GM21526 (cell line): ENCODE measurements at regions not wholly inside any gene's neighbourhood (a gene's known extent, or its start where the extent isn't known, plus 50 kb on each side); places are given as distances from the start of the nearest gene placed in this dataset.
"Not testable (repeated sequence)": the region's sequence is repeated elsewhere in the genome, so short reads cannot be mapped to it uniquely, and the experiment has no call there.

Experiments used
- ATAC-seq: cut with Tn5 transposase; IDR thresholded peaks from one replicate; pipeline ENCODE4 v1.9.1; 2021; ENCODE audit warnings: moderate library complexity; ENCODE audit not compliant: unreplicated experiment, low FRiP score

DNA sequence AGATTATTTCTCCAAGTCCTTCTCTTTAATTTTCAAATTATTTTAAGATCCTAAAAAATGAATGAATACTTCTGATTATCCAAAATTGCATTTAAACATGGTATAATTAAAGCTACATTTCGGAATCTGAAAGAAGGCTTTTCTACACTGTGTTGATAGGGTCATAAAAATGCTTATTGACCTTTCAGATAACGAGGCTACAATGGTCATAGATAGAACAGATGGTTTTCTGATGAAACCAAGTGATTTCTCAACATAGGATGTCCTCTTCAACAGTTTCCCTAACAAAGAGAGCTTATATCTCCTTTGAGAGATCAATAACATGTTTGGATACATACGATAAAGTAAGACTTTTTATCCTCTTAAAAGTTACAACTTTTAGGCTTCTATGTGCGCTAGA lies 201.1 kb downstream of the PTH2R start:
- no peak for ATAC-seq

GRCh38 chr2:208608122-208608835 lies 201.7 kb downstream of the PTH2R start:
- ATAC-seq: no peak

- ATAC-seq: no peak
Observed at GRCh38 chr2:208609166-208609804, 202.7 kb downstream of the PTH2R start.

GRCh38 chr2:208615675-208616074 lies 209.1 kb downstream of the PTH2R start:
- ATAC-seq: not testable (repeated sequence)

- no peak for ATAC-seq
Observed at GRCh38 chr2:208618220-208618619, 211.6 kb downstream of the PTH2R start.

DNA sequence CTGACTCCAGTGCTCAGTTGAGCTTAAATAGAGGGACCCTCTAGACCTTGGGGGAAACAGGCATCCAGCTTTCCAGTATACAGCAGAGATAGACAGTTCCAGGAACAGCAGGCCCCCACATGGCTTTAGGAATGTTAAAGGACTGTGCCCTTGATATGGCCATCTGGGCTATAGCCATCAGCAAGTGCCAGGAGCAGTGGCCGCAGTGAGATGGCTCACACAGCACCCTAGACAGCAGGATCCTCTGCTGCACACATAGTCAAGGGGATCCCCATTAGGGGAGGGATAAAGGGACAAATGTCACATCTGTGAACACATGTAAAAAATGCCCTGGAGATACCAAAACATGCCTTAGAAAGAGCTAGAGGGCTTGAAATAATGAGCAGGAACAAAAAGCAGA lies 213.4 kb downstream of the PTH2R start:
- no peak for ATAC-seq

GRCh38 chr2:208620487-208620978 lies 213.9 kb downstream of the PTH2R start:
- no peak for ATAC-seq

GRCh38 chr2:208627110-208627884 lies 220.7 kb downstream of the PTH2R start:
- no peak for ATAC-seq

DNA sequence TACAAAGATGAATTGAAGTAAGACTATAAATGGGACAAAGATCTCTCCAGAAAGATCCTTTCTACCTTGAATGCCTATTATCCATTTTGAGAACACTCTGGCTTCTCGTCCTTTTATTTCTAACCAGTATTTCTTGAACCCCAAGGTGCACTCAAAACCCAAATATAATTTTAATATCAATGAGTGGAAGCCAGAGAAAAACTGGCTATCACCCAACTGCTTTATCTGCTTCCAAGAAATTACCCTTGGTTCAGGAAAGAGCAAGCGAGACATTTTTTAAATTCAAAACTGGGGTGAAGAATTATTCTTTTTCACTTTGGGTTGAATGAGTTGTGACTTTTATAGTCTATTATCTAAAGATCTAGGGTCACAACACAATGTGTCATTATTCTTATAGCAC lies 221.3 kb downstream of the PTH2R start:
- no peak for ATAC-seq

DNA sequence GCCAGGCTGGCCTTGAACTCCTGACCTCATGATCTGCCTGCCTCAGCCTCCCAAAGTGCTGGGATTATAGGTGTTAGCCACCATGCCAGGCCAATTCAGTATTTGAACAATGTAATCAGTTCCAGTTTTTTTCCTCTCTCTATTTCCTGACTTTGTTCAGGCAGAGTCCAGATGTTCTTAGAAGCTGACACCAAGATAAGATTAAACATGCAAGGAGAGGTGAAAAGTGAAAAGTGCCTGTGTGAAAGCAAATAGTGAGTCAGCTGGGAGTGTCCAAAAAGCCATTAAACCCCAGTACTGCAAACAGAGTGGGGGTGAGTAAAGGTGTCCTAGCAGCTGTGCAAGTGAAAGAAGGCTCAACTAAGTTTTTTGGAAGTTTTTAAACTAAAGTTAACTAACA lies 231.5 kb downstream of the PTH2R start:
- ATAC-seq: no peak

GRCh38 chr2:208642125-208642779 lies 235.7 kb downstream of the PTH2R start:
- no peak for ATAC-seq

DNA sequence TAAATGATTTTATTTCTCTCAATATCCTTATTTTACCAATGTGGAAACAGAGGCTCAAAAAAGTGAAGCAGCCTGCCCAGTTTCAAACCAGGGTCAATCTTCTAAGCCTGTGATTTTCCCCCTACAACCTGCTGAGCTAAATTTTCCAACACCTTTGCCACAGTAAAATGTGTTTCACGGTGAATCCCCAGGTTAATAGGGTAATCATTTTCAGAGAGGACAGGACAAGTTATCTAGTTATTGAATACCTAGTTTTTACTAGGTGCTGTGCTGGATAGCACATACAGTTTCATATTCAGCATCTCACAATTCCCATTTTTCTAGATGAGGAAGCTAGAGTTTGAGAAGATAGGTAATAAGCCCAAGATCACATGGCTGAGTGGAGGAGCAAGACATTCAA lies 236.6 kb downstream of the PTH2R start:
- ATAC-seq: no peak

DNA sequence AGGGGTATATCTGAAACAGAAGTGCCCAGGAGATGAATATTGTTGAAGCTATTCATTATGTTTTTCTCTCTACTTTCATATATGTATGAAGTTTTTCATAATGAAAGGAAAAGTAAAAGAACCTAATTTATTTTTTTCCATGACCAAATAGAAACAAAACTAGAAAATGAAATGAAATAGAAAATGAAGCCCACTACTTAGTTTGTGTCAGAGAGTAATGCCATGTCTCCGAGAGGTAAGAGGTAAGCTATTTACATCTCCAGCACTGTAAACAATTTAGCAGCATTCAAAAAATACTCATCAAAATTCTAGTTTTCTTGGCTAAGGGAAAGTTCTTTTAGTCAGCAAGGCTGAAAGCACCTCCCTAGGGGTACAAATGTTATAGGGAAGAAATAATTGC lies 238.6 kb downstream of the PTH2R start:
- no peak for ATAC-seq

- no peak for ATAC-seq
Observed at GRCh38 chr2:208648368-208648767, 241.8 kb downstream of the PTH2R start.

- no peak for ATAC-seq
Observed at GRCh38 chr2:208653383-208653782, 246.8 kb downstream of the PTH2R start.

DNA sequence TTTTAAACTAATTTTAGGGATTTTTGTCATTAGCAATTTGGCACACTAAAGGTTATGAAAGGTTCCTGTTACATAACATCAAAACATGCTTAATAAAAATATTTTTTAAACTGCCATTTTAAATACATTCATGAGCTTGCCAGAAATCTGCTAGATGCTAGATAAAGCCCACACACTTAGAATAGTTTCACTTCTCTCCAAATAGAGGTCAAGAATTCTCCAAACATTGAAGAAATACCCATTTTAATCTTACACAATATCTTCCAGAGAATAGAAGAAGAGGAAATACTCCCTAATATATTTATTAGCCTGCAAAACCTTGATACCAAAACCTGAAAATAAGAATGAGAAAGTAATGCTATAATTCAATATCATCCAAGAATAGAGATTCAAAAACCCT lies 247.5 kb downstream of the PTH2R start:
- no peak for ATAC-seq

- ATAC-seq: no peak
Observed at GRCh38 chr2:208657468-208657867, 250.9 kb downstream of the PTH2R start.

GRCh38 chr2:208669394-208669793 lies 262.8 kb downstream of the PTH2R start:
- ATAC-seq: no peak

DNA sequence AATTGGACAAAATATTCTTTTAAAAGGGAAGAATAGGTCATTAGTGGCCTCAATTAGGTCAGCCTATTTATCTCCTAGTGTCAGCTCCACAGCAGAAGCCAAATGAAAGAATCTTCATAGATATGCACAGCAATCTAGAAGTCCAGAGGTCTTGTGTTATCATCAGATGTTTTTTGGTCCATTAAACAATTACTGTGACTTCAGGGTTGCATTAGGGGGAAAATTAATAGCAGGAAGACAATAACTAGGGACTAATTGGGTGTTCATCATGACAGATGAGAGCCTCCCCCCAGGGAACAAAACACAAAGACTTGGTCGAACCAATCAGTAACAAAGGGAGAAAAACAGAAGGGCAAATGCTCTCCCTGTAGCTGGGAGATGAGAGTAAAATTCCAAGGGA lies 264.7 kb downstream of the PTH2R start:
- no peak for ATAC-seq

DNA sequence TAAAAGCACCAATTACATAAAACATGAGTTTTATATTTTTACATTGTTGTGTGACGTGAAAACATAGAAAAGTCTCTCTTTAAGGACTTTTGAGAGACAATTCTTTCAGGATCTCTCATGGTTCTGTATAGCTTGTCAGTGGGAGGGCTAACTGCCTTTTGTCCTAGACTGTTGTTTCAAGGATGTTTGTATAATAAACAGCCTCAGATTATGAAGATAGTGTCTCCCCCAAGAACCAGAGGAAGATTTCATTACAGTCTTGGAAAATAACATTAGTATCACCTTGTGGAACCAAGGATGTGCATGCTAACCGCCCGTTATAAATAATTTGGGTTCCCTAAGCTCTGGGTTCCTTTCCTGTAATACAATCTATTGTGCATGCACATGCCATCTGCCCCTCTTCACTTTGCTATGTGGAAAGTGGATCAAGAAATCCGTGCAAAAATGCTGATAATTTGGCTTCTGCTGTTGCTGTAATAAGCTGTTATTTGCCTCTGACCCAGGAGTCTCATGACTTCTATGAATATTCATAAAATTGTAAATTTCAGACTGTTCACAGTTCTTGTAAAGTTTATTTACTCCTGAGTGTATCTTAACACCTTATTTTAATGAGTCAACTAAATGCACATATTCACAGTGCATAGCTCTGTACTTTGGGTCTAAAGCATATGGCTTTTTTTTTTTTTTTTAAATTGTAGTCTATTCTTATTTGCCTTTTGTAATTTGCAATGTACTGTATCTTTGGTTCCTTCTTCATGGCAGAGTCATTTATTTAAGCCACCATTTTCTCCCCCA lies 265.5 kb downstream of the PTH2R start:
- ATAC-seq: no peak
